ENCODE measurements at regions not wholly inside any gene's neighbourhood (a gene's known extent, or its start where the extent isn't known, plus 50 kb on each side); places are given as distances from the start of the nearest gene placed in this dataset.
A peak's percentile ranks its signal among the peaks of the same experiment; 100 is the strongest.

DNA sequence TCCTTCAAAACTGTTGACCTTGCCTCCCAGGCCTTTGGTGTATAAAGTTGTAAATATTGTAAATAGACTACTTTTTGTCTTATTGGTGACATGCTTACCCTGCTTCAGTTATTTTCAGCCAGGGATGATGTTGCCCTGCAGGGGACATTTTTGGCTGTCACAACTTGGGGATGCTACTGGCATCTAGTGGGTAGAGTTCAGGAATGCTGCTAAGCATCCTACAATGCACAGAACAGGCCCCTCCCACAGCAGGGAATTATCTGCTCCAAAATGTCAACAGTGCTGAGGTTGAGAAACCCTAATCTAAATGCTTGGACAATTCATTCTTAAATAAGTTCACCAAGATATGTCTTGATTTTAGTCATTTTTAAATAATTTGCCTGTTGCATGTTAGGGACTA, 459.8 kb downstream of the PMP22 start:
- no peak overlapping the region for H3K4me2 ChIP-seq (ENCODE audit: low read depth, low read length, poor library complexity, severe bottlenecking)
- no peak overlapping the region for H3K9ac ChIP-seq (ENCODE audit: low read length)
- H3K27ac ChIP-seq (ENCODE audit: low read length) = no peak overlapping the region
- H4K20me1 ChIP-seq (ENCODE audit: insufficient read depth, low read depth, low read length) = no peaks in the 10 kb centered on the region
- DNase-seq = no peak
- H3K4me3 ChIP-seq (ENCODE audit: low read length) = no peak overlapping the region
- no peaks in the 10 kb centered on the region for H3K36me3 ChIP-seq (ENCODE audit: insufficient read depth, low read length)
- H2AFZ ChIP-seq (ENCODE audit: low read length) = no peak overlapping the region
- no peaks in the 10 kb centered on the region for H3K27me3 ChIP-seq (ENCODE audit: low read length)
- H3K4me1 ChIP-seq (ENCODE audit: low read length) = no peaks in the 10 kb centered on the region
- peaks cover 6% of the 10 kb centered on the region; the same call in 1 of the 2 replicates for H3K9me3 ChIP-seq (ENCODE audit: low read length)
- no peaks in the 10 kb centered on the region for H3K79me2 ChIP-seq (ENCODE audit: low read length)
- no peaks in the 10 kb centered on the region for H3K9me2 ChIP-seq (replicated peaks; ENCODE audit: insufficient read depth, low read length)

DNA sequence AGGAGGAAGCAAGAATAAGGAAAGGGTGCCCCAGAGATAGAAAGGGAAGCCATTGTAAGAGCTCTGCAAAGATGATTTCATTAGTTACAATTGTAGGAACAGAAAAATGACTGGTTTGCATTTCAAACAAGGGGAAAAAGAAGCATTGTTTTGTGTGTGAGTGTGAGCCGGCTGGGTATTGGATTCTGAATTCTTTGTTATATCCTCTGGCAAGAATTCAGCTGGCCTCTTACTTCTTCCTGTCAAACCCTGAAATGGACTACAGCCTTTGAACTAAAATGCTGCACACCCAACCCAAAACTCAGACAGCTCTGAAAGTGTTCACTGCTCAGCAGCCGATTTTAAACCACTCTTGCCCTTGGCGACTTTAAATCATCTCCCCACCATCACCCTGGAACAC, 461.3 kb downstream of the PMP22 start:
- Histone ChIP-seq H3K4me1 (ENCODE audit: low read length) (no peaks in the 10 kb centered on the region), H3K4me3 (ENCODE audit: low read length) (no peak overlapping the region), H3K27me3 (ENCODE audit: low read length) (no peaks in the 10 kb centered on the region), H3K36me3 (ENCODE audit: insufficient read depth, low read length) (no peaks in the 10 kb centered on the region), H3K79me2 (ENCODE audit: low read length) (no peaks in the 10 kb centered on the region), H4K20me1 (ENCODE audit: insufficient read depth, low read depth, low read length) (no peaks in the 10 kb centered on the region), H3K9ac (ENCODE audit: low read length) (no peak overlapping the region), H3K27ac (ENCODE audit: low read length) (no peak overlapping the region), H3K4me2 (ENCODE audit: low read depth, low read length, poor library complexity, severe bottlenecking) (no peak overlapping the region), H3K9me3 (ENCODE audit: low read length) (peaks cover 8% of the 10 kb centered on the region; the same call in 1 of the 2 replicates), H3K9me2 (replicated peaks; ENCODE audit: insufficient read depth, low read length) (no peaks in the 10 kb centered on the region), H2AFZ (ENCODE audit: low read length) (no peak overlapping the region)
- no peak for DNase-seq

DNA sequence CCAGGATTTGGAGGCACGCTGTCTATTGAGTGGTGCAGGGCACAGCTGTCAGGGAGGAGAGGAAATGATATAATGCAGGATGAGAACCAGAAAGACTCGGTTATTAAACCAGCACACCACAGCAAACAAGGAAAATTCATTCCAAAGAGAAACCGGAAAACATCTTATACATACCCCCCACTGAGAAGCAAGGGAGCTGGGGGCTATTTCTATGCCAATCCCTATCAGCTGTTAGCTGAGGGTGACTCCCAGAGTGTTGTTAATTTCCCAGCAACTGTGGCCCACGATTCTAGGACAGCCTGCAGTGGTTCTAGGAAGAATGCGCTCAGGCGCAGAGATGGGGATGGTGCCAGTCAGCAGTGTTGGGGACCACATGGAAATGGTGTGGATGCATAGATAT, 467.3 kb downstream of the PMP22 start:
- Histone ChIP-seq H4K20me1 (ENCODE audit: insufficient read depth, low read depth, low read length) (no peaks in the 10 kb centered on the region), H3K36me3 (ENCODE audit: insufficient read depth, low read length) (no peaks in the 10 kb centered on the region), H3K9me3 (ENCODE audit: low read length) (peaks cover 8% of the 10 kb centered on the region; the same call in 1 of the 2 replicates), H3K9ac (ENCODE audit: low read length) (no peak overlapping the region), H3K4me3 (ENCODE audit: low read length) (no peak overlapping the region), H3K27me3 (ENCODE audit: low read length) (no peaks in the 10 kb centered on the region), H3K4me1 (ENCODE audit: low read length) (no peaks in the 10 kb centered on the region), H3K27ac (ENCODE audit: low read length) (no peak overlapping the region), H3K9me2 (replicated peaks; ENCODE audit: insufficient read depth, low read length) (no peaks in the 10 kb centered on the region), H2AFZ (ENCODE audit: low read length) (no peak overlapping the region), H3K4me2 (ENCODE audit: low read depth, low read length, poor library complexity, severe bottlenecking) (no peak overlapping the region), H3K79me2 (ENCODE audit: low read length) (no peaks in the 10 kb centered on the region)
- no peak for DNase-seq

DNA sequence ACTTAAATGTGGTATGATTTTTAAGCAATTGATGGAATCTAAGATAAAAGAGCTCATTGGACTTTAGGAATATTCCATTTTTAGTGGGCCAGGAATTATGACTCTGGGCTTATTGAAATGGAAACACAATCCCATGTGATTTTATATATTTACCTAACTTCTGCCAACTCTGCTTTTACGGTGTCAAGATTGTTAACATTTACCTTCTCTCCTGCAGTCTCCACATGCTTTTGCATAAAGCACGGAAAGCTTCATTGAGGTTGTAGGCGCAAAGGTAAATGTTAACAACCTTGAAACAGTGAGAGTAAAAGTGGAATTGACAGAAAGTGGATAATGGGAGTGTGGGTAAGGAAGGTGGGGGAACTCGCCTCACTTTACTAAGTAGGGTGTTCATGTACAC, 468.1 kb downstream of the PMP22 start:
- H3K9ac ChIP-seq (ENCODE audit: low read length) = no peak overlapping the region
- H3K4me2 ChIP-seq (ENCODE audit: low read depth, low read length, poor library complexity, severe bottlenecking) = no peak overlapping the region
- H3K4me1 ChIP-seq (ENCODE audit: low read length) = no peaks in the 10 kb centered on the region
- H3K27me3 ChIP-seq (ENCODE audit: low read length) = no peaks in the 10 kb centered on the region
- no peak overlapping the region for H3K27ac ChIP-seq (ENCODE audit: low read length)
- no peaks in the 10 kb centered on the region for H4K20me1 ChIP-seq (ENCODE audit: insufficient read depth, low read depth, low read length)
- no peak overlapping the region for H2AFZ ChIP-seq (ENCODE audit: low read length)
- no peak overlapping the region for H3K4me3 ChIP-seq (ENCODE audit: low read length)
- H3K36me3 ChIP-seq (ENCODE audit: insufficient read depth, low read length) = no peaks in the 10 kb centered on the region
- DNase-seq = no peak
- no peaks in the 10 kb centered on the region for H3K79me2 ChIP-seq (ENCODE audit: low read length)
- H3K9me2 ChIP-seq (replicated peaks; ENCODE audit: insufficient read depth, low read length) = no peaks in the 10 kb centered on the region
- H3K9me3 ChIP-seq (ENCODE audit: low read length) = peaks cover 8% of the 10 kb centered on the region; the same call in 1 of the 2 replicates

DNA sequence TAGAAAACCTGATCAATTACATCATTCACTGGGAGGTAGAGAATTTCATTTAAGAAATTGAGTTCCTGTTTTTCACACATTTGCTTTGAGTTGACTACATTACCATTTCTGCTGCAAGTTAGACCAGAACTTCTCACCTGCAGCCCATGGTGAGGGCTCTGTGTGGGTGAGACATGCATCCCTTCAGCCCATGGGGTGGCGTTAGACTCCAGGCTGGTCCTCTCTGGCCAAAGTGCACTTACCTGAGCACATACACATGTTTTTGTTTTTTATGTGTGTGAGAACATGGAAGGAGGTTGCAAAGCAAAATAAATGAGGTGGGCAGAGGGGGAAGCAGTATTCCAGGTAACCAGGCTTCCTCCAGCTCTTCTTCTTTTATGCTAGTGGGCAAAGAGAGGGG, 470.2 kb downstream of the PMP22 start:
- H3K79me2 ChIP-seq (ENCODE audit: low read length) = no peaks in the 10 kb centered on the region
- no peak overlapping the region for H3K4me3 ChIP-seq (ENCODE audit: low read length)
- H2AFZ ChIP-seq (ENCODE audit: low read length) = no peak overlapping the region
- DNase-seq = no peak
- H3K27ac ChIP-seq (ENCODE audit: low read length) = no peak overlapping the region
- no peaks in the 10 kb centered on the region for H3K36me3 ChIP-seq (ENCODE audit: insufficient read depth, low read length)
- no peaks in the 10 kb centered on the region for H3K9me2 ChIP-seq (replicated peaks; ENCODE audit: insufficient read depth, low read length)
- no peak overlapping the region for H3K4me2 ChIP-seq (ENCODE audit: low read depth, low read length, poor library complexity, severe bottlenecking)
- H3K27me3 ChIP-seq (ENCODE audit: low read length) = no peaks in the 10 kb centered on the region
- H3K9me3 ChIP-seq (ENCODE audit: low read length) = no peaks in the 10 kb centered on the region
- no peaks in the 10 kb centered on the region for H4K20me1 ChIP-seq (ENCODE audit: insufficient read depth, low read depth, low read length)
- H3K9ac ChIP-seq (ENCODE audit: low read length) = no peak overlapping the region
- H3K4me1 ChIP-seq (ENCODE audit: low read length) = peaks cover 14% of the 10 kb centered on the region

DNA sequence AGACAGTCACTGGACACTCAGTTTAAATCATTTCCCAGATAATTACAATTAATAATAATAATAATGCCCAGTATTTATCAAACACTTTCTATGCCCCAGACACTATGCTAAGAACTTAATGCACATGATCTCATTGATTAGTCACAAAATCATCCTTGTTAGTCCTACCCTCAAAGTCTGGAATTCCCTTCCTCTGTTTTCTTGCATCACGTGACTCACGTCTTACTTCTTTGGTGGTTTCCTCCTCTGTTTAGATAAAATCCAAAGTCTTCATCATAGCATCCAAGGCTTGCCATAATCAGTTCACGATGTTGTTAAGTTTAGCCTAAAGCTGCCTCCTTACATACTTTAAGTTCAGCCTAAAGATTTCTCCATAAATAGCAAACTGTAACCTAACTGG, 471.9 kb downstream of the PMP22 start:
- H4K20me1 ChIP-seq (ENCODE audit: insufficient read depth, low read depth, low read length) = no peaks in the 10 kb centered on the region
- H3K4me3 ChIP-seq (ENCODE audit: low read length) = no peak overlapping the region
- no peak for DNase-seq
- H3K36me3 ChIP-seq (ENCODE audit: insufficient read depth, low read length) = no peaks in the 10 kb centered on the region
- no peaks in the 10 kb centered on the region for H3K9me2 ChIP-seq (replicated peaks; ENCODE audit: insufficient read depth, low read length)
- 0 out of 2 replicates have a peak, but pooled peaks cover 3% of the 10 kb centered on the region for H3K27me3 ChIP-seq (ENCODE audit: low read length)
- H3K27ac ChIP-seq (ENCODE audit: low read length) = no peak overlapping the region
- no peaks in the 10 kb centered on the region for H3K79me2 ChIP-seq (ENCODE audit: low read length)
- no peak overlapping the region for H3K4me2 ChIP-seq (ENCODE audit: low read depth, low read length, poor library complexity, severe bottlenecking)
- peaks cover 16% of the 10 kb centered on the region for H3K4me1 ChIP-seq (ENCODE audit: low read length)
- H2AFZ ChIP-seq (ENCODE audit: low read length) = no peak overlapping the region
- no peaks in the 10 kb centered on the region for H3K9me3 ChIP-seq (ENCODE audit: low read length)
- no peak overlapping the region for H3K9ac ChIP-seq (ENCODE audit: low read length)

DNA sequence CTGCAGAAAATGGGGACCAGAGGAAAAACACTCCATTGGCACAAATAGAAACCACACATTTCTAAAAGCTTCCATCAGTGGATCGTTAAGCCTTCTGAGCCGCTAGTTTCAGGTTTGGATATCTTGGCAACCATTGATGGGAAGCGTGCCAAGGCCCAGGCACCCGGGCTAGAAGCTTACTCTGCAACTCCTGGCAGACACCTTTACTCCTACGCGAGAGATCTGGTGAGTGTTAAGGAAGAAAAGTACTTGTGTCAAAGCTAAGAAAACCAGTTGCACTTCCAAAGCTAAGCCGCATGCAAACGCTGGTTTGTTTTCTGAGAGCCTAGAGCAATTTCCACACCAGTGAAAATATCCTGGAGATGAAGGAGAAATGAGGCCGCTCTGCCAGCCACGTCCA, 472.4 kb downstream of the PMP22 start:
- no peaks in the 10 kb centered on the region for H3K79me2 ChIP-seq (ENCODE audit: low read length)
- DNase-seq = no peak
- peaks cover 16% of the 10 kb centered on the region for H3K4me1 ChIP-seq (ENCODE audit: low read length)
- H3K36me3 ChIP-seq (ENCODE audit: insufficient read depth, low read length) = no peaks in the 10 kb centered on the region
- no peaks in the 10 kb centered on the region for H4K20me1 ChIP-seq (ENCODE audit: insufficient read depth, low read depth, low read length)
- H3K9me2 ChIP-seq (replicated peaks; ENCODE audit: insufficient read depth, low read length) = no peaks in the 10 kb centered on the region
- H3K4me2 ChIP-seq (ENCODE audit: low read depth, low read length, poor library complexity, severe bottlenecking) = no peak overlapping the region
- H3K27me3 ChIP-seq (ENCODE audit: low read length) = 0 out of 2 replicates have a peak, but pooled peaks cover 3% of the 10 kb centered on the region
- H3K9ac ChIP-seq (ENCODE audit: low read length) = no peak overlapping the region
- H3K4me3 ChIP-seq (ENCODE audit: low read length) = no peak overlapping the region
- H2AFZ ChIP-seq (ENCODE audit: low read length) = no peak overlapping the region
- H3K9me3 ChIP-seq (ENCODE audit: low read length) = no peaks in the 10 kb centered on the region
- no peak overlapping the region for H3K27ac ChIP-seq (ENCODE audit: low read length)

DNA sequence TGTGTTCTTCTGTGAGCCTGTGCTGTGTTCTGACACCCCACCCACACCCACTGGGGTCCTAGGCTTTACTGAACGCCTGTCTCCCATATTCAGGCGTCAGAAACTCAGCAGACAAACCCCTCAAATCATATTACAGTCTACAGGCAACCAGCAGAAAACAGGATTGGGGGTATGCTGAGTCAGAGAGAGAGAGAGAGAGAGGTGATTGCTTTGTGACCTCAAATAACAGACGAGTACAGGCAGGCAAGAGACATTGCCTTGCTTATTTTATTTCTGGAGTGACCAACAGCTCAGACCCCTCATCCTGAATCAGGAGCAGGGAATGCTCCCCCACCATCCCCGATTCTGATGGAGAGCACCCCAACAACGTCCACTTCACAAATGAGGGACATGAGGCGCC, 473.9 kb downstream of the PMP22 start:
- Histone ChIP-seq H3K4me1 (ENCODE audit: low read length) (peaks cover 16% of the 10 kb centered on the region), H3K79me2 (ENCODE audit: low read length) (no peaks in the 10 kb centered on the region), H2AFZ (ENCODE audit: low read length) (no peak overlapping the region), H3K27me3 (ENCODE audit: low read length) (0 out of 2 replicates have a peak, but pooled peaks cover 3% of the 10 kb centered on the region), H3K4me3 (ENCODE audit: low read length) (no peak overlapping the region), H4K20me1 (ENCODE audit: insufficient read depth, low read depth, low read length) (no peaks in the 10 kb centered on the region), H3K36me3 (ENCODE audit: insufficient read depth, low read length) (no peaks in the 10 kb centered on the region), H3K4me2 (ENCODE audit: low read depth, low read length, poor library complexity, severe bottlenecking) (no peak overlapping the region), H3K9me3 (ENCODE audit: low read length) (no peaks in the 10 kb centered on the region), H3K27ac (ENCODE audit: low read length) (no peak overlapping the region), H3K9me2 (replicated peaks; ENCODE audit: insufficient read depth, low read length) (no peaks in the 10 kb centered on the region), H3K9ac (ENCODE audit: low read length) (no peak overlapping the region)
- DNase-seq = no peak

DNA sequence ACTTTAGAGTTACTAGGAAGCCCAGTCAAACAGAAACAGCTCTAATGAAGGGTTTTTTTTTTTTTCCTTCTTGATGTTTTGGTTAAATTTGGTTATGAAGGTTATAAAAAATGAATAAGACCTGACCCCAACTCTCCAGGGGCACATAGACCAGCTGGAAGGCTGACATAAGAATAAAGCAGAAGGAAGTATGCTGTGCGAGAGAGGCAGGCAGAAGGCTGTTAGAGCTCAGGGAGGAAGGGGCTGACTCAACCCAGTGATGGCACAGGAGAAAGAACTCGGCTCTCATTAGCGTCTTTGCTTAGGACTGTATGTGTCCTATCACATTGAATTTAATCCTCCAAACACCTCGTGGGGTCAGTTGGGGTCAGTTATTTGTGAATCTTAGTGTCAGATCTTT, 474.6 kb downstream of the PMP22 start:
- H3K4me1 ChIP-seq (ENCODE audit: low read length) = peaks cover 16% of the 10 kb centered on the region
- no peaks in the 10 kb centered on the region for H3K9me3 ChIP-seq (ENCODE audit: low read length)
- H3K9me2 ChIP-seq (replicated peaks; ENCODE audit: insufficient read depth, low read length) = no peaks in the 10 kb centered on the region
- H3K9ac ChIP-seq (ENCODE audit: low read length) = no peak overlapping the region
- H3K4me3 ChIP-seq (ENCODE audit: low read length) = no peak overlapping the region
- H2AFZ ChIP-seq (ENCODE audit: low read length) = no peak overlapping the region
- no peaks in the 10 kb centered on the region for H3K79me2 ChIP-seq (ENCODE audit: low read length)
- H4K20me1 ChIP-seq (ENCODE audit: insufficient read depth, low read depth, low read length) = no peaks in the 10 kb centered on the region
- H3K4me2 ChIP-seq (ENCODE audit: low read depth, low read length, poor library complexity, severe bottlenecking) = peak overlapping the region; percentile 30
- no peak overlapping the region for H3K27ac ChIP-seq (ENCODE audit: low read length)
- H3K36me3 ChIP-seq (ENCODE audit: insufficient read depth, low read length) = no peaks in the 10 kb centered on the region
- H3K27me3 ChIP-seq (ENCODE audit: low read length) = 0 out of 2 replicates have a peak, but pooled peaks cover 3% of the 10 kb centered on the region
- DNase-seq = peak; percentile 72
